ENCODE measurements at regions not wholly inside any gene's neighbourhood (a gene's known extent, or its start where the extent isn't known, plus 50 kb on each side); places are given as distances from the start of the nearest gene placed in this dataset.

- H3K79me2 ChIP-seq (ENCODE audit: insufficient read depth): no peaks in the 10 kb centered on the region
- no peaks in the 10 kb centered on the region for H3K36me3 ChIP-seq (replicated peaks in 1 of 2; ENCODE audit: control insufficient read depth in 1 of 2, insufficient read depth in 2 of 2, low read length in 1 of 2)
- CTCF ChIA-PET: interaction anchor here (0.7 kb wide), 1 partner anchor 86 kb away, joined by 3 read pairs; no protein-coding TSS in a partner anchor
- no peaks in the 10 kb centered on the region for H3F3A ChIP-seq (replicated peaks; ENCODE audit: insufficient read depth)
- no peaks in the 10 kb centered on the region for H4K20me1 ChIP-seq (ENCODE audit: insufficient read depth)
- H3K27ac ChIP-seq (ENCODE audit: low read depth in 2 of 2, low read length in 1 of 2): no peak overlapping the region
- peak; percentile 17 for DNase-seq
- H3K4me2 ChIP-seq: no peak overlapping the region
- no peaks in the 10 kb centered on the region for H3K27me3 ChIP-seq (ENCODE audit: insufficient read depth)
- no peak overlapping the region for H2AFZ ChIP-seq (ENCODE audit: low read depth)
- 14% methylated on average over 2 of the region's 2 CpGs for WGBS (ENCODE audit: low lambda C conversion rate)
- TF ChIP-seq RCOR1 (IDR thresholded peaks at IDR 0.05; ENCODE audit: low read length) (no peak), MXI1 (IDR thresholded peaks at IDR 0.05; ENCODE audit: low read depth, low read length) (no peak), USF2 (IDR thresholded peaks at IDR 0.05; ENCODE audit: borderline replicate concordance, low read depth, low read length) (no peak), SIN3A (IDR thresholded peaks at IDR 0.05; ENCODE audit: borderline replicate concordance, low read depth, low read length) (no peak), IRF3 (IDR thresholded peaks at IDR 0.05; ENCODE audit: low read depth, low read length) (no peak), TCF12 (IDR thresholded peaks at IDR 0.05) (no peak), CTCF (IDR thresholded peaks at IDR 0.05) (no peak), MEF2A (IDR thresholded peaks at IDR 0.05; ENCODE audit: borderline replicate concordance, low read depth) (no peak), JUND (IDR thresholded peaks at IDR 0.05) (no peak), ZBTB33 (IDR thresholded peaks at IDR 0.05; ENCODE audit: borderline replicate concordance, low read depth) (no peak), TAF1 (IDR thresholded peaks at IDR 0.05; ENCODE audit: borderline replicate concordance, low read depth, low read length) (no peak), REST (IDR thresholded peaks at IDR 0.05; ENCODE audit: low read depth, low read length) (no peak), USF1 (IDR thresholded peaks at IDR 0.05; ENCODE audit: borderline replicate concordance, low read depth) (no peak), RAD21 (IDR thresholded peaks at IDR 0.05; ENCODE audit: low read length) (no peak), PBX3 (IDR thresholded peaks at IDR 0.05) (no peak)
- H3K9ac ChIP-seq: no peak overlapping the region
- POLR2A ChIA-PET: no interaction called here
- no peaks in the 10 kb centered on the region; a peak in 1 of 4 replicates for H3K4me1 ChIP-seq (ENCODE audit: control insufficient read depth in 1 of 2, insufficient read depth in 2 of 2, low read depth in 1 of 2, low read length in 1 of 2)
- H3K9me3 ChIP-seq: no peaks in the 10 kb centered on the region
- H3K9me2 ChIP-seq: no peaks in the 10 kb centered on the region
- no peak overlapping the region for H3K4me3 ChIP-seq (ENCODE audit: low read depth in 2 of 2, low read length in 1 of 2)
These were observed 75.4 kb upstream of the SLC13A1 start for GRCh38 chr7:123275036-123275753.

Measured in SK-N-SH (cell line).